Kidney glomerular epithelial cell (primary cell): ENCODE measurements at regions not wholly inside any gene's neighbourhood (a gene's known extent, or its start where the extent isn't known, plus 50 kb on each side); places are given as distances from the start of the nearest gene placed in this dataset.

ENCODE experiments used
- DNase-seq: peaks from one replicate; lab custom pipeline; 2025; lab: John Stamatoyannopoulos, UW

- peak; percentile 83 for DNase-seq
Observed at GRCh38 chr5:141747152-141748141, 65.4 kb upstream of the ARAP3 start.

GRCh38 chr5:141746395-141746794 lies 64.4 kb upstream of the ARAP3 start:
- DNase-seq: no peak

GRCh38 chr5:141745390-141745789 lies 63.4 kb upstream of the ARAP3 start:
- DNase-seq: no peak

- DNase-seq: no peak
Observed at GRCh38 chr5:141743866-141744272, 61.8 kb upstream of the ARAP3 start.

GRCh38 chr5:141742866-141743851 lies 61.1 kb upstream of the ARAP3 start:
- peak; percentile 33 for DNase-seq

- DNase-seq: no peak
Observed at GRCh38 chr5:141742144-141742543, 60.1 kb upstream of the ARAP3 start.

- DNase-seq: no peak
Observed at GRCh38 chr5:141740885-141741284, 58.9 kb upstream of the ARAP3 start.

GRCh38 chr5:141737535-141737934 lies 55.5 kb upstream of the ARAP3 start:
- DNase-seq: no peak

GRCh38 chr5:141735823-141736222 lies 53.8 kb upstream of the ARAP3 start:
- DNase-seq: no peak

- peak; percentile 69 for DNase-seq
Observed at GRCh38 chr5:141734501-141735229, 52.6 kb upstream of the ARAP3 start.

GRCh38 chr5:141733198-141733597 lies 51.2 kb upstream of the ARAP3 start:
- no peak for DNase-seq

- no peak for DNase-seq
Observed at GRCh38 chr5:141732417-141732816, 50.4 kb upstream of the ARAP3 start.
